Aorta (tissue), 5 donors: ENCODE measurements at regions not wholly inside any gene's neighbourhood (a gene's known extent, or its start where the extent isn't known, plus 50 kb on each side); places are given as distances from the start of the nearest gene placed in this dataset.

Experiments used
- ATAC-seq: fragments of 200-7000 bp; cut with Tn5 transposase; one replicate; pipeline ENCODE4 v1.9.1; 2022; ENCODE audit warnings: moderate library complexity; ENCODE audit not compliant: low FRiP score
- DNase-seq, 2 donors: peaks; one replicate each; pipeline ENCODE4 v3.0.0-alpha.2; 2020
- H3K27ac ChIP-seq, 2 donors: one replicate each; pipeline ENCODE4 v1.5.1; 2013; ENCODE audit warnings: low read length in 2 of 2, mild to moderate bottlenecking in 2 of 2, moderate library complexity in 2 of 2, control low read depth in 1 of 2, inconsistent platforms in 1 of 2, low read depth in 1 of 2
- H3K27me3 ChIP-seq, 2 donors: one replicate each; pipeline ENCODE4 v1.6.1; 2013; ENCODE audit warnings: control low read depth in 1 of 2, low read length in 1 of 2, mild to moderate bottlenecking in 1 of 2, moderate library complexity in 1 of 2; ENCODE audit not compliant: insufficient read depth in 2 of 2, control insufficient read depth in 1 of 2
- H3K36me3 ChIP-seq, 2 donors: one replicate each; pipeline ENCODE4 v1.6.1; 2013; ENCODE audit warnings: control low read depth in 1 of 2, low read length in 1 of 2, mild to moderate bottlenecking in 1 of 2; ENCODE audit not compliant: insufficient read depth in 2 of 2, control insufficient read depth in 1 of 2
- H3K4me1 ChIP-seq, 2 donors: one replicate each; pipeline ENCODE4 v1.6.1; 2013; ENCODE audit warnings: low read length in 2 of 2, control low read depth in 1 of 2, mild to moderate bottlenecking in 1 of 2, moderate library complexity in 1 of 2; ENCODE audit not compliant: insufficient read depth in 2 of 2, control insufficient read depth in 1 of 2
- H3K4me3 ChIP-seq, 2 donors: one replicate each; pipeline ENCODE4 v1.5.1; 2013; ENCODE audit warnings: low read length in 2 of 2, control low read depth in 1 of 2, mild to moderate bottlenecking in 1 of 2
- H3K9me3 ChIP-seq: one replicate; pipeline ENCODE4 v1.6.1; 2013; ENCODE audit warnings: mild to moderate bottlenecking, low read length; ENCODE audit not compliant: control insufficient read depth
- WGBS, 2 donors: extraction: QIAGEN DNeasy Blood & Tissue Kit; methylation state at CpG; one replicate each; pipeline ENCODE4 v1.1.7; 2013; 5-methylcytosine and 5-hydroxymethylcytosine counted together
- intact Hi-C, 2 donors: fragments of 100-400 bp; cut with DNase I; formaldehyde crosslinking; loops; one replicate each; pipeline versions ENCODE4 v1.14.2 to v1.15.0; 2022
- donor health status: healthy with polysubstance abuse.
- donor health status: Bipolar disorder and iron deficiency.
- donor health status: DM: no; HTN: no; CAD: no.
- donor health status: DM: no; HTN: no; CAD: no.
- donor health status: DM: yes; HTN: yes; CAD: no.

DNA sequence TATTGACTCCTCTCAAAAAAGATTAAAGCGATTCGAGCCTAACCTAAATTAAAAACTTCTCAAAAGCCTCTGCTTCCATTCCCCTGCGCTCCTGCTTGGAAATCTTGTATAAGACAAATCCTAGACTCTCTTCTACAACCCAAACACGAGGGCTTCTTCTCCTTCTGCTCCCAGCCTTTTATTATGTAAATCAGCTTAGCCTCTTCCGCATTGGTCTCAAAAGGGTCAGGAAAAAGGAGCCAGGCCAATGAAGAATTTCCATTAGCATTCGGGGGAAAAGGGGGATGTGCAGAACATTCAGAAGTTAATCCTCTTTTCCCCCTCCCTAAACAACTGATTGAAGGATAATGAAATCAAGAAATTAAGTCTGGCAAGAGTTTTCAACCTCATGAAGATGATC, 107.9 kb downstream of the FAM124B start:
- ATAC-seq (no peak), DNase-seq (no peak)
- 73 to 74% methylated on average over 6 of the region's 6 CpGs for WGBS, 2 donors
- H3K4me3 ChIP-seq, result no peak overlapping the region
- intact Hi-C loops, result no loop called here
- H3K9me3 ChIP-seq, result no peaks in the 10 kb centered on the region
- no peak overlapping the region for H3K27ac ChIP-seq
- H3K36me3 ChIP-seq, result no peaks in the 10 kb centered on the region
- H3K27me3 ChIP-seq, result no peaks in the 10 kb centered on the region
- no peaks in the 10 kb centered on the region for H3K4me1 ChIP-seq

DNA sequence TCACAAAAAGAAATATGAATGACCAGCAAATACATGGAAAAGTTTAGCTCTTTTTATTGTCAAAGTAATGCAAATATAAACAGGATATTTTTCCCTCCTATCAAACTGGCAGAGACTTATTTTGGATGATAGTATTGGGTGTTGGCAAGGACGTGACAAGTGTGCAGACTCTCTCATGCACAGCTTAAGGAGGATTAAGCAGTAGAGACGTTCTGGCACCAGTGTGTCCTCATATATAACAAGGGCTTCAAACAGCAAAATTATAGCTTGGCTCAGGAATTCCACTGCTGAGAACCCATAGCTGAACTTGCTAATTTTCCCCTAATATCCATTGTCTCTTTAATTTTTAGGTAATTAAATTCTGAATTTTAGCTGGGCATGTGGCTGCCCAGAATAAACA, 114.4 kb downstream of the FAM124B start:
- H3K4me1 ChIP-seq, result no peaks in the 10 kb centered on the region
- H3K36me3 ChIP-seq, result no peaks in the 10 kb centered on the region
- DNase-seq, result no peak
- no peak for ATAC-seq
- 54 to 55% methylated on average over 2 of the region's 2 CpGs for WGBS, 2 donors
- intact Hi-C loops, result no loop called here
- H3K27me3 ChIP-seq, result no peaks in the 10 kb centered on the region
- no peak overlapping the region for H3K27ac ChIP-seq
- no peaks in the 10 kb centered on the region for H3K9me3 ChIP-seq
- no peak overlapping the region for H3K4me3 ChIP-seq

DNA sequence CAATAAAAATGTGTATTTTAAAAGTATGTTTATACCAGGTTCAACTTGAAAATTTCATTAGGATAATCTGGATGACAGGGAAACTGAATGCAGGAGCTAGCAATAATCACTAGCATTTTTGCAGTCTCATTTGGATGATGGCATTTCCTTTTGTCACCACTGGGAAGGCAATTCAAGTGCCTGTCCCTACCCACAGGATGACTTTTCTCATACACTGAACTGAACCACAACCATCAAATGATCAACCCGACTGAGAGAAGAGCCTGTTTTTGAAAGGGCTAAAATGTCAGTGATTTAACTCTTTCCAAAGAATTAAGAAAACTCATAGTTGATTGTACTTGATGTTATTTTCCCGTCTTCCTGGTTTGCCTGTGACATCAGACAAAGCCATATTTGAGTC, 115.0 kb downstream of the FAM124B start:
- Histone ChIP-seq H3K4me3 (no peak overlapping the region), H3K27ac (no peak overlapping the region), H3K27me3 (no peaks in the 10 kb centered on the region), H3K9me3 (no peaks in the 10 kb centered on the region), H3K4me1 (no peaks in the 10 kb centered on the region), H3K36me3 (no peaks in the 10 kb centered on the region)
- ATAC-seq (no peak), DNase-seq (no peak)
- WGBS, 2 donors, result 41 to 44% methylated on average over 2 of the region's 2 CpGs
- intact Hi-C loops, result no loop called here

DNA sequence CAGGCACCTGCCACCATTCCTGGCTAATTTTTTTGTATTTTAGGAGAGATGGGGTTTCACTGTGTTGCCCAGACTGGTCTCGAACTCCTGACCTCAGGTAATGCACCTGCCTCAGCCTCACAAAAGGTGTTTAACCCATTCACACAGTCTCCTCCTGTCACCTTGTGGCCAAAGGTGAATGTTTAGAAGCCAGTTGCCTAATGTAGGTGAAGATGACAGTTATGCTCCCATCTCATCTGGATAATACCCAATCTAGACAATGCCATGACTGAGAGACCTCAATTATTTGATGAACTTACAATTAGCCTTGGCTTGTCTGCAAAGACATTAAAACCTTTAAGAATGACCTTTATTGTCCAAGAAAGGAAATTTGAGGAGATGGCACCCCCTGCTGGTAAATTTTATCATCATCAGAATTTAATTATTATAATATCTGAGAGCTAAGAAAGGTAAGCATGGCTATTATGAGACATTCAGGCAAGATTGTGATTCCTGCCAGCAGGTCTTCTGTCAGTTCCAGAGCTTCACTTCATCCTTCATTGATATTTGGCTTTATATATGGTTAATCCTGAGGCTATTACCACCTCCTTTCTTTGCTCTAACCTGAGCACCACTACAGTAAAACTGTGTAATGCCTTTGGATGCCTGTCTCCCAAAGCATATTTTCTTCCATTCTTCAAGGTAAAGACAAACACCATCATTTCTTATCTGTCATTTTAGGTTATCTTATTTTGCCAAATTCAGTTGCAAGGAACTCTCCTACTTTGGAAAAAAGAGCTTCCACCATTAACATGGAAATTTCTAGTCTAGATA, 117.6 kb downstream of the FAM124B start:
- H3K4me3 ChIP-seq, result no peak overlapping the region
- H3K27me3 ChIP-seq, result no peaks in the 10 kb centered on the region
- no peaks in the 10 kb centered on the region for H3K4me1 ChIP-seq
- ATAC-seq (no peak), DNase-seq (no peak)
- H3K9me3 ChIP-seq, result no peaks in the 10 kb centered on the region
- H3K36me3 ChIP-seq, result no peaks in the 10 kb centered on the region
- intact Hi-C loops, result loop anchor here (1.0 to 5.0 kb wide), 5 partner anchors 246 to 314 kb away; no protein-coding TSS in a partner anchor
- H3K27ac ChIP-seq, result no peak overlapping the region
- 29 to 56% methylated on average over 1 of the region's 1 CpG for whole genome bisulfite sequencing, 2 donors

DNA sequence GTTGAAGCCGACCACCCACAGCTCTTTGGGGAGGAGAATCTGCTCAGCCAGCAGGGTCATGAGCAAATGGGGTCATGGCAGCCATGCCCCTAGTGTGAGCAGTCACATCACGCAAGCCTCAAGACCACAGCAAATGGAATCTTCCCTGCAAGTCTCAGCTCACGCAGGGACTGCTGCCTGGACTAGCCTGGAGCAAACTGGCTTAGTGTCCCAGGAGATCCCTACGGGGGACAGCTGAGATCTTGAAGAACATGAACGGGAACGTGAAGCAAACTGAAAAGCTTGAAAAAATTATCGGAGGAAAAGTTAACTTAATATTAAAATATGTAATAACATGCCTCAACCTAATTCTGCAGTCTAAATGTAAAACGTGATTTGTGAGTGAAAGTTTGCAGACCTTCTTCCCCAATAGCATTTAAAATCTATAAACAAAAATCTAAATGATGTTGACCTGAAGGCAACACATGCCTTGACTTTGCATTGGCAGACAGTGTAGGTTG, 118.4 kb downstream of the FAM124B start:
- intact Hi-C loops, result loop anchor here in 1 of 2 donors (5.0 kb wide), 1 partner anchor 311 kb away; no protein-coding TSS in a partner anchor
- Histone ChIP-seq H3K4me3 (no peak overlapping the region), H3K27ac (no peak overlapping the region), H3K4me1 (no peaks in the 10 kb centered on the region), H3K36me3 (no peaks in the 10 kb centered on the region), H3K9me3 (no peaks in the 10 kb centered on the region), H3K27me3 (no peaks in the 10 kb centered on the region)
- no peak for ATAC-seq
- 76 to 79% methylated on average over 8 of the region's 8 CpGs for WGBS, 2 donors
- DNase-seq, result no peak

DNA sequence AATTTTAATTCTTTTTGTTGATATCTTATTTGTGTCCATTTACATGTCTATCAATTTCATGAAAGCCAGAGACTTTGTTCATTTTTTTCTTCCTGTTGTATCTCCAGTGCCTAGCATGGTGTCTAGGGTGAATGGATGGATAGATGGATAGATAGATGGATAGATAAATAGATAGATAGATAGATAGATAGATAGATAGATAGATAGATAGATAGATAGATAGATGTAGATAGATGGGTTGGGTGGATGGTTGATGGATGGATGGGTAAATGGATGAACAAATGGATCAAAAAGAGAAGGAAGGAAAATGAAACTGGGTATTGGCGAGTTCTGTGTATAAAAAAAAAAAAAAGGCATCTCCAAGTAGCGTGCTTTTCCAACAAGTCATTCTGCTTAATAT, 120.5 kb downstream of the FAM124B start:
- WGBS, 2 donors, result 92 to 96% methylated on average over 2 of the region's 2 CpGs
- Histone ChIP-seq H3K4me1 (peaks cover 0 to 2% of the 10 kb centered on the region in 2 donors), H3K36me3 (no peaks in the 10 kb centered on the region), H3K27me3 (no peaks in the 10 kb centered on the region), H3K27ac (no peak overlapping the region), H3K4me3 (no peak overlapping the region), H3K9me3 (no peaks in the 10 kb centered on the region)
- intact Hi-C loops, result loop anchor here in 1 of 2 donors (5.0 kb wide), 1 partner anchor 309 kb away; no protein-coding TSS in a partner anchor
- DNase-seq (no peak), ATAC-seq (no peak)

DNA sequence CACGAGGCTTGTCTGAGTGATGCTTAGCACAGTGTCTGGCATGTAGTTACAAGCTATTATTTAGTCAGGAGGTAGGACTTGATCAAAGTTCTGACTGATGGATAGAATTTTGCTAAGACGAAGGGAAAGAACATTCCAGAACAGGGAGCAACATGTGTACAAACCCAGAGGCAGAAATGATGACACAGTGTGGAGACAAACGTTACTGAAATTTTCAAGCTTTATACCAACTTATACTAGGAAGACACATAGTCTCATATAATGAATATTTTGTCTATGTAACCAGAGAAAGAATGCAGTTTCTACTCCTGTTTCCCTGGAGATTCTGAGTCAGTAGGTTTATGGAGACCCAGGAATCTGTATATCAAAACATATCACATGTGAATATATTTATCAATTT, 123.4 kb downstream of the FAM124B start:
- intact Hi-C loops, result no loop called here
- no peak for DNase-seq
- H3K4me3 ChIP-seq, result no peak overlapping the region
- no peaks in the 10 kb centered on the region for H3K27me3 ChIP-seq
- no peaks in the 10 kb centered on the region for H3K9me3 ChIP-seq
- no peak overlapping the region for H3K27ac ChIP-seq
- WGBS, 2 donors, result 77 to 85% methylated on average over 3 of the region's 3 CpGs
- H3K36me3 ChIP-seq, result no peaks in the 10 kb centered on the region
- ATAC-seq, result no peak
- peaks cover 0 to 2% of the 10 kb centered on the region in 2 donors for H3K4me1 ChIP-seq

DNA sequence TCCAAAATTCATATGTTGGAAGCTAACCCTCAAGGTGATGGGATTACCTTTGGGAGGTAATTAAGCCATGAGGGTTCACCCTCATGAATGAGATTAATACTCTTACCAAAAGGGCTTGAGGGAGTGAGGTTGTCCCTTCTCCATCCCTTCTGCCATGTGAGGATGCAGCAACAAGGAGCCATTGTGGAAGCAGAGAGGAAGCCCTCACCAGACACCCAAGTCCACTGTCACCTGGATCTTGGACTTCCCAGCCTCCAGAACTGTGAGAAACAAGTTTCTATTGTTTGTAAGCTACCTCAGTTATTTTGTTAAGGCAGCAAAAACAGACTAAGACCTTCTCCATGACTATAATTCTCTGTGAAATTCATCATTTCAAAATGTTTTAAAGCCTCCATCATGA, 125.7 kb downstream of the FAM124B start:
- H3K36me3 ChIP-seq, result no peaks in the 10 kb centered on the region
- H3K27ac ChIP-seq, result no peak overlapping the region
- intact Hi-C loops, result no loop called here
- no peaks in the 10 kb centered on the region for H3K9me3 ChIP-seq
- no peak overlapping the region for H3K4me3 ChIP-seq
- DNase-seq, result no peak
- H3K27me3 ChIP-seq, result no peaks in the 10 kb centered on the region
- H3K4me1 ChIP-seq, result peaks cover 0 to 4% of the 10 kb centered on the region in 2 donors
- ATAC-seq, result no peak

DNA sequence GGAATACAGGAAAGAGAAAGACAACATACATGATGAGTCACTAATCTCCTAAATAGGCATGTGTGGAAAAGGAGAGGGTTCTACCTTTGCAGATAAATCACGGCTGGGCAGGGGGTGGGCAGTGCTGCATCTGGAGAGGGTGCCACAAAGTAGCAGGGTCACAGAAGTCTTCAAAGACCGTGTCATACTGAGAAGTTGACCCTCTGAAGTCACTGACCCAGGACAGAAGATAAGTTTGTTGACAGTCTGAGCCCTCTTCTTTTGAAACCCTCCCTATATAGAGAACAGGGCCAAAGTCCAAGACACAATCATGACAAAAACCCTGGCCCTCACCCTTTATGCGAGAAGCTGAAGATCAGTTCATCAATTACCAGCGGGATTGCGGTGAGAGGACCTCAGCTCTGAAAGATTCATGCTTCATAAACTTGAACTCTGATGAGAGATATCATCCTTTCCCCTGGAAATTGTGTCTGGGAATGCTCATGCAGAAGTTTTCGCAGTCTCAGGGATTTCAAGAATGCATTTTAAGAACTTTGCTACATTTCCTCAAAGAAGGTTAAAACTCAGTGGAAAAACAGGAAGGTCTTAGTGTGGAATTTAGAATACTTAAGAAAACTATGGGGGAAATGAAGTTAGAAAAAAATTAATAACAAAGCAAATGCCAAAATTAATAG, 129.5 kb downstream of the FAM124B start:
- no peak overlapping the region for H3K27ac ChIP-seq
- ATAC-seq, result no peak
- H3K4me3 ChIP-seq, result no peak overlapping the region
- H3K27me3 ChIP-seq, result no peaks in the 10 kb centered on the region
- intact Hi-C loops, result no loop called here
- H3K4me1 ChIP-seq, result peaks cover 0 to 2% of the 10 kb centered on the region in 2 donors
- DNase-seq, result no peak
- 34 to 36% methylated on average over 6 of the region's 6 CpGs for WGBS, 2 donors
- H3K9me3 ChIP-seq, result no peaks in the 10 kb centered on the region
- H3K36me3 ChIP-seq, result no peaks in the 10 kb centered on the region
